IMR-90 (cell line): ENCODE measurements at regions not wholly inside any gene's neighbourhood (a gene's known extent, or its start where the extent isn't known, plus 50 kb on each side); places are given as distances from the start of the nearest gene placed in this dataset.

Source experiments
- ATAC-seq: fragments of 200-7000 bp; cut with Tn5 transposase; 2 replicates; pipeline ENCODE4 v1.9.1; 2020; ENCODE audit warnings: low read depth, mild to moderate bottlenecking, moderate library complexity
- BruUV-seq: library from RNA; stranded (reverse); fragments of 400-500 nt; replicated peaks from 2 replicates; lab custom pipeline; 2021; lab: Mats Ljungman, UMichigan
- CTCF ChIA-PET: fragments of 300-600 bp; formaldehyde crosslinking; extraction: SDS; loops from one replicate; lab custom pipeline; 2021; ENCODE audit warnings: antibody characterized with exemption; lab: Yijun Ruan, JAX
- POLR2A ChIA-PET: fragments of 300-600 bp; sonication (Branson Sonifier 250); formaldehyde crosslinking; loops from one replicate; lab custom pipeline; 2022; ENCODE audit warnings: antibody characterized with exemption; ENCODE audit not compliant: unreplicated experiment; lab: Charles Lee
- DNase-seq: peaks from one replicate; pipeline ENCODE4 v3.0.0; 2013
- H2AFZ ChIP-seq: replicated peaks from 2 replicates; pipeline ENCODE3; 2013; ENCODE audit warnings: low read length, mild to moderate bottlenecking; ENCODE audit not compliant: poor library complexity
- H2AK5ac ChIP-seq: 2 replicates; pipeline ENCODE4 v1.6.1; 2013; ENCODE audit warnings: low read depth, low read length, inconsistent platforms
- H2AK9ac ChIP-seq: replicated peaks from 2 replicates; pipeline ENCODE3; 2013; ENCODE audit warnings: mild to moderate bottlenecking, low read depth, low read length, moderate library complexity; ENCODE audit not compliant: poor library complexity
- H2BK120ac ChIP-seq: 2 replicates; pipeline ENCODE4 v1.6.1; 2013; ENCODE audit warnings: low read depth, low read length, inconsistent platforms
- H2BK15ac ChIP-seq: 3 replicates; pipeline ENCODE4 v1.6.1; 2013; ENCODE audit warnings: low read depth, low read length, inconsistent platforms
- H2BK20ac ChIP-seq: 2 replicates; pipeline ENCODE4 v1.6.1; 2013; ENCODE audit warnings: low read depth, mild to moderate bottlenecking, inconsistent platforms, low read length, moderate library complexity
- H2BK5ac ChIP-seq: 2 replicates; pipeline ENCODE4 v1.6.1; 2013; ENCODE audit warnings: mild to moderate bottlenecking, low read depth, low read length, inconsistent platforms; ENCODE audit not compliant: poor library complexity, severe bottlenecking
- H3K14ac ChIP-seq: replicated peaks from 2 replicates; pipeline ENCODE4 v1.6.1; 2013; ENCODE audit warnings: low read depth, low read length, inconsistent platforms
- H3K18ac ChIP-seq: 2 replicates; pipeline ENCODE4 v1.6.1; 2013; ENCODE audit warnings: low read depth, low read length, control low read depth
- H3K23ac ChIP-seq: 2 replicates; pipeline ENCODE4 v1.6.1; 2013; ENCODE audit warnings: low read depth, low read length, inconsistent platforms
- H3K27ac ChIP-seq: 2 replicates; pipeline ENCODE4 v1.5.1; 2013; ENCODE audit warnings: mild to moderate bottlenecking, control low read depth, low read length; ENCODE audit not compliant: insufficient read depth
- H3K27me3 ChIP-seq: 2 replicates; pipeline ENCODE4 v1.6.1; 2013; ENCODE audit warnings: low read length; ENCODE audit not compliant: control insufficient read depth, insufficient read depth
- H3K36me3 ChIP-seq: 2 replicates; pipeline ENCODE4 v1.6.1; 2013; ENCODE audit warnings: low read length, mixed read lengths; ENCODE audit not compliant: control insufficient read depth, insufficient read depth
- H3K4ac ChIP-seq: 2 replicates; pipeline ENCODE4 v1.6.1; 2013; ENCODE audit warnings: low read depth, low read length, inconsistent platforms
- H3K4me1 ChIP-seq: 2 replicates; pipeline ENCODE4 v1.6.1; 2013; ENCODE audit warnings: low read length, mixed read lengths; ENCODE audit not compliant: control insufficient read depth, insufficient read depth
- H3K4me2 ChIP-seq: 2 replicates; pipeline ENCODE4 v1.6.1; 2013; ENCODE audit warnings: low read depth, mild to moderate bottlenecking, control low read depth, low read length, moderate library complexity
- H3K4me3 ChIP-seq: 2 replicates; pipeline ENCODE4 v1.5.1; 2013; ENCODE audit warnings: low read depth, mild to moderate bottlenecking, control low read depth, low read length, moderate library complexity; ENCODE audit not compliant: insufficient read depth
- H3K56ac ChIP-seq: 2 replicates; pipeline ENCODE4 v1.6.1; 2013; ENCODE audit warnings: low read length, inconsistent platforms; ENCODE audit not compliant: insufficient read depth; ENCODE audit errors: extremely low read depth
- H3K79me1 ChIP-seq, 2 experiments: 2 replicates each; pipeline ENCODE4 v1.6.1; 2013; ENCODE audit warnings: low read length in 2 of 2, inconsistent platforms in 1 of 2, low read depth in 1 of 2
- H3K9ac ChIP-seq: 2 replicates; pipeline ENCODE4 v1.6.1; 2013; ENCODE audit warnings: low read depth, low read length, control low read depth
- H3K9me1 ChIP-seq: 2 replicates; pipeline ENCODE4 v1.6.1; 2013; ENCODE audit warnings: low read length, inconsistent platforms; ENCODE audit not compliant: insufficient read depth
- H3K9me3 ChIP-seq: 2 replicates; pipeline ENCODE4 v1.6.1; 2013; ENCODE audit warnings: low read length; ENCODE audit not compliant: control insufficient read depth, insufficient read depth
- H4K20me1 ChIP-seq: 2 replicates; pipeline ENCODE4 v1.6.1; 2013; ENCODE audit warnings: low read length, inconsistent platforms; ENCODE audit not compliant: insufficient read depth
- H4K5ac ChIP-seq: 2 replicates; pipeline ENCODE4 v1.6.1; 2013; ENCODE audit warnings: mild to moderate bottlenecking, low read depth, low read length, control low read depth
- H4K8ac ChIP-seq, 2 experiments: 2 replicates each; pipeline ENCODE4 v1.6.1; 2013; ENCODE audit warnings: low read depth in 2 of 2, low read length in 2 of 2, control low read depth in 1 of 2, inconsistent platforms in 1 of 2
- H4K91ac ChIP-seq: 2 replicates; pipeline ENCODE4 v1.6.1; 2013; ENCODE audit warnings: low read depth, low read length, inconsistent platforms; ENCODE audit not compliant: insufficient read depth
- MAFK ChIP-seq: IDR thresholded peaks from 2 replicates; pipeline ENCODE4 v1.6.1; 2012; ENCODE audit warnings: low read depth, low read length, improper control_type of control experiment
- USF2 ChIP-seq: fragments of 150-350 bp; IDR thresholded peaks from 2 replicates; pipeline ENCODE4 v1.6.1; 2017; ENCODE audit warnings: mild to moderate bottlenecking, antibody characterized with exemption, low read length, low read depth
- WGBS, 2 experiments: methylation state at CpG; one replicate each; pipeline versions ENCODE4 v1.1.5 to v1.1.7; 2013; ENCODE audit warnings: missing lambda C conversion rate in 2 of 2; ENCODE audit not compliant: insufficient read length in 1 of 2; ENCODE audit errors: extremely low coverage in 2 of 2; 5-methylcytosine and 5-hydroxymethylcytosine counted together
- dilution Hi-C: fragments of 300-500 bp; cut with HindIII; formaldehyde crosslinking; loops from one replicate; pipeline ENCODE4 v1.14.3; 2018; ENCODE audit warnings: low sequenced_read_pairs; ENCODE audit not compliant: unreplicated experiment
- in situ Hi-C: fragments of 300-500 bp; cut with MboI; formaldehyde crosslinking; loops from 3 replicates; pipeline ENCODE4 v1.14.3; 2019; ENCODE audit warnings: low sequenced_read_pairs, inconsistent platforms, mixed read lengths
- intact Hi-C: fragments of 100-400 bp; cut with micrococcal nuclease; formaldehyde crosslinking; loops from 2 replicates; pipeline ENCODE4 v1.10.0; 2022

- WGBS, 2 experiments = no CpG with 5 or more reads among the region's 11 CpGs
- BruUV-seq = no TSS peak
- in situ Hi-C loops (no loop called here), intact Hi-C loops (no loop called here), dilution Hi-C loops (no loop called here)
- Histone ChIP-seq H3K4me3 (no peak overlapping the region), H2AK5ac (no peak overlapping the region), H4K20me1 (no peaks in the 10 kb centered on the region), H2AFZ (no peak overlapping the region), H3K4ac (no peak overlapping the region), H3K4me1 (no peaks in the 10 kb centered on the region), H3K36me3 (no peaks in the 10 kb centered on the region), H4K91ac (no peak overlapping the region), H3K79me1 (no peaks in the 10 kb centered on the region), H3K4me2 (no peak overlapping the region), H2BK120ac (no peak overlapping the region), H3K56ac (no peak overlapping the region), H2AK9ac (no peak overlapping the region), H2BK15ac (no peak overlapping the region), H3K18ac (no peak overlapping the region), H4K5ac (no peak overlapping the region), H3K27me3 (peaks cover 6% of the 10 kb centered on the region), H3K9me1 (no peaks in the 10 kb centered on the region), H3K23ac (no peak overlapping the region), H2BK5ac (no peak overlapping the region), H4K8ac (no peak overlapping the region), H3K9me3 (no peaks in the 10 kb centered on the region), H2BK20ac (no peak overlapping the region), H3K27ac (no peak overlapping the region), H3K14ac (no peak overlapping the region), H3K9ac (no peak overlapping the region)
- POLR2A ChIA-PET = no interaction called here
- no peak for ATAC-seq
- TF ChIP-seq USF2 = no peak
- peak; percentile 92 for TF ChIP-seq MAFK
- CTCF ChIA-PET = no interaction called here
- DNase-seq = no peak
Observed at GRCh38 chr6:12363651-12364381, 73.7 kb downstream of the EDN1 start.
